ENCODE measurements at regions not wholly inside any gene's neighbourhood (a gene's known extent, or its start where the extent isn't known, plus 50 kb on each side); places are given as distances from the start of the nearest gene placed in this dataset.

- intact Hi-C loops (cut with DNase I), result no loop called here
- DNase-seq, result no peak
Measured at GRCh38 chr15:77818484-77819047, 185.9 kb upstream of the LINGO1 start.

DNA sequence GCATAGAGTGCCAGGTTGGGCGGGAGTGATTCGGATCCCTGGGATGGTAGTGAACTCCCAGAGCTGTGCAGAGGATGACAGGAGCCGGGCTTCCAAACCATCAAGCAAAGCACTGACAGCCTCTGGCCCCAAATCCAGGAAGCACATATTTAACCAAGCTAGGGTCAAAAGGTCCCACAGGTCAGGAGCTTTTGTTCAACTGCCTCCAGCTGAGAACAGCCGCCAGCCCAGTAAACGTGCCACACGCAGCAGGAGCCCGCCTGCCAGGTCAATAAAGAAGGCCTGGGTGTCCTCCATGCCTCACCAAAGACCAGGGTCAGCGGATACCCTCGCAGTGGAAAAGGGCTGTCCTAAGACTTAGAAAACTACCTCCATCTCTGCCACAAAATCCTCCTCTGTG is 184.7 kb upstream of the LINGO1 start:
- intact Hi-C loops (cut with DNase I), result no loop called here
- no peak for DNase-seq

DNA sequence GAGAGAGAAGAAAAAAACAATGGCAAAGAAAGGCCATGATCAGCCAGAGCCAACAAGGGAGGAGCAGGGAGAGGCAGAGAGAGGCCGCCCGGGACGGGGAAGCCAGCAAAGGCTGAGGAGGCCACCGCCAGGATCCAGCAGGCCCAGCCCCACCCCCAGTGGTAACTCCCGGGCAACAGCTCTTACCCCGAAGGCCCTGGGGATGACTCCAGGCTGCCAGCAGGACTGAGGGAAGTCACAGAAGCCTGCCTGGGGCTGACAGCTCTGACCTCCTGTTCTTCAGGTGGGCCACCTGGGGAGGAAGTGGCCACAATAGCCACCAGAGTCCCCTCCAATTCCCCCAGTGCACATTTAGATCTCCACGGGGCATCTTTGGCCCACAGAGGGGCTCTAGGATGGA is 184.3 kb upstream of the LINGO1 start:
- DNase-seq, result no peak
- intact Hi-C loops (cut with DNase I), result no loop called here

GRCh38 chr15:77815015-77815414 is 182.3 kb upstream of the LINGO1 start:
- no peak for DNase-seq
- intact Hi-C loops (cut with DNase I), result no loop called here

DNA sequence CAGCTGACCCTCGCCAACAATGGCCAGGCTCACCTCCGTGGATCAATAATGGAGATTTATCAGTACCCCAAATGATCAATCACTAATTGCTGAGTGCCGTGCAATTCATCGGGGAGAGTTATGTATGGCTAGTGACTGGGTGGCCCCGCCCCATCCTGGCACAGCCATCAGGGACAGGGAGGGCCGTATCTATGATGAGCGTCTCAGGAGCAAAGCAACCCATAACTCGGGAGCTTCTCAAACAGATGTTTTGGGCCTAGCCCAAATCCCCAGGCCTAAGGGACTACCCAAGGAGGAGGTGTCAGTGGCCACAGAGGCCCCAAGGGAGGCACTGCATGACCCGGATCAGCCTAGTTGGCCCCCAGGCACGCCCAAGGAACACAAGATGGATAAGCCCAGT is 180.0 kb upstream of the LINGO1 start:
- no peak for DNase-seq
- intact Hi-C loops (cut with DNase I), result no loop called here

- no peak for DNase-seq
- intact Hi-C loops (cut with DNase I), result no loop called here
Measured at GRCh38 chr15:77811270-77811669, 178.6 kb upstream of the LINGO1 start.

- DNase-seq, result no peak
- intact Hi-C loops (cut with DNase I), result no loop called here
Measured at GRCh38 chr15:77810130-77810571, 177.4 kb upstream of the LINGO1 start.

DNA sequence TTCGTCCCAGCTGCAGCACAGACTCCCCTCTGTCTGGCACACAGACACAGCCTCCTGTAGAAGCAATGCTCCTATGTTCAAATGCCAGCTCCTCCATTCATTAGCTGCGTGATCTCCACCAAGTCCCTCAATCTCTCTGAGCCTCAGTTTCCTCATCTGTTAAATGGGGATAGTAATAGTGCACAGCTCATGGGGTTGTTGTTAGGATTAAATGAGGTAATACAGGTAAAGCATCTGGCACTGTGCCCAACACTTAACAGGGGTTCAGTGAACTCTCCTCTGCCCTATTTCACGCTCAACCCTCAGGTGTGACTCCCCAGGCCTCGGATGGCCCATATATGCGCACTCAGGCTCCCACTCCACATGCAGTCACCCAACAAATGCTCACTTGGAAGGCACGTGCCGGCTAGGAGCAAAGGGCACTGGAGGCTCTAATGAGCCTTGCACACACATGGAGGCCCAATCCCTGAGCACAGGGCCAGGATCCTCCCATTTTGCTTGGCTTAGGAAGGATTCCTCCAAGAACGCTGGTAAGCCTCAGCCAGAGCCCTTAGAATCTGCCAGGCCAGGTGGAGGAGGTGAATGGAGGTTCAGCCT is 176.0 kb upstream of the LINGO1 start:
- intact Hi-C loops (cut with DNase I), result no loop called here

DNA sequence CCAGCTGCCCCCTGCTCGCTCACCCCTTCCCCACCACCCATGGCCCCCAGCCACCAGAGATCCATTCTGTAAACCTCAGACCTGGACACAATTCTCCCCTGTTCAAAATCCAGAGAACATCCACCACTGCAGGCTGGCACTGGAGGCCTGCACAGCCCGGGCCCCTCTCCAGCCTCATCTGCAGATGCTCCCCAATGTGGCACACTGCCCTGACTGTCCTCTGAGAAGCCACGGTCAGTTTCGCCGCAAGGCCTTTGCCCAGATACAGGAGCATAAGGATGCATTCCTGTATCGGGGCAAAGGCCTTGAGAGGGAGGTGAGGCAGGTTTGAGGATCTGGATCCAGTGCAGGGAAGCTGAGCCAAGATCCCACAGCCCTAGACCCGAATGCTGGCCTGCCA is 175.4 kb upstream of the LINGO1 start:
- DNase-seq, result peak; percentile 38 to 86 (median 72)
- intact Hi-C loops (cut with DNase I), result no loop called here

More for the DNA sequence above, 176.0 kb upstream of the LINGO1 start:
- no peak for DNase-seq

- no peak for DNase-seq
- intact Hi-C loops (cut with DNase I), result no loop called here
Measured at GRCh38 chr15:77807611-77808010, 174.9 kb upstream of the LINGO1 start.

DNA sequence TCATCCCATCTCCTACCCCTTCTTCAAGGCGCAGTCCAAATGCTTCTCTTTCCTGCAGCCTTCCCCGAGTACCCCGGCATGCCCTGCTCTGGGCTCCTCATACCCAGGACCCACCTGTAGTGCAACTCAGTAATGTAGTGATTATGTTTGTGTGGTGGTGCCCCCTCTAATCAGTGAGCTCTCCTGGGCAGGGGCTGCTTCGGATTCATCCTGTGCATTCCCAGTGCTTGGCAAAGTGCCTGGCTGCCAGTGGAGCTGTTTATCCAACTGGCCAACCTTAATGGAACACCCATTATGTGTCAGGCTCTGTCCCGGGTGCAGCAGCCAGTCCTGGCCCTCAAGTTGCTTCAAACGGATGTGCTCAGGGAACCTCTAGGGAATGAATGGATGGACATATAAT is 174.4 kb upstream of the LINGO1 start:
- DNase-seq, result peak in 2 of 42 donors; percentile 9 to 15
- intact Hi-C loops (cut with DNase I), result no loop called here

GRCh38 chr15:77804210-77804609 is 171.5 kb upstream of the LINGO1 start:
- intact Hi-C loops (cut with DNase I), result no loop called here
- DNase-seq, result no peak

- no peak for DNase-seq
- intact Hi-C loops (cut with DNase I), result no loop called here
Measured at GRCh38 chr15:77803487-77803886, 170.8 kb upstream of the LINGO1 start.

DNA sequence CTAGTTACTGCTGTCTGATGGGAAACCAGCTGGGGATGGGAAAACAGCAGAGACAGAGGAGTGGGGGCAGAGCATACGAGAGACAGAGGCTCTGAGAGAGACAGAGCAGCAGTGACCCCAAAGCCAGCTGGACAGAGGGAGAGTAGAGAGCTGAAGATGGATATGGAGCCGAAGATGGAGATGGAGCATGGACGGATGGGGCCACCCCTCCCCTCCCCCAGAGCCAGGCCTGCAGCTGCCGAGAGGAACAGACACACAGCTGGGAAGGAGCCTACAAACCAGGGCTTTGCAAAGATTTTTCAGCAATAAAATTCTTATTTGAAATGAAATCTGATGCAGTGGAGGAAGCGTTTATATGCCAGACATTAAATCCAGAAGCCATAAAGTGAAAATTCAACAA is 167.6 kb upstream of the LINGO1 start:
- intact Hi-C loops (cut with DNase I), result no loop called here
- no peak for DNase-seq

GRCh38 chr15:77798847-77799246 is 166.1 kb upstream of the LINGO1 start:
- DNase-seq, result no peak
- intact Hi-C loops (cut with DNase I), result no loop called here

DNA sequence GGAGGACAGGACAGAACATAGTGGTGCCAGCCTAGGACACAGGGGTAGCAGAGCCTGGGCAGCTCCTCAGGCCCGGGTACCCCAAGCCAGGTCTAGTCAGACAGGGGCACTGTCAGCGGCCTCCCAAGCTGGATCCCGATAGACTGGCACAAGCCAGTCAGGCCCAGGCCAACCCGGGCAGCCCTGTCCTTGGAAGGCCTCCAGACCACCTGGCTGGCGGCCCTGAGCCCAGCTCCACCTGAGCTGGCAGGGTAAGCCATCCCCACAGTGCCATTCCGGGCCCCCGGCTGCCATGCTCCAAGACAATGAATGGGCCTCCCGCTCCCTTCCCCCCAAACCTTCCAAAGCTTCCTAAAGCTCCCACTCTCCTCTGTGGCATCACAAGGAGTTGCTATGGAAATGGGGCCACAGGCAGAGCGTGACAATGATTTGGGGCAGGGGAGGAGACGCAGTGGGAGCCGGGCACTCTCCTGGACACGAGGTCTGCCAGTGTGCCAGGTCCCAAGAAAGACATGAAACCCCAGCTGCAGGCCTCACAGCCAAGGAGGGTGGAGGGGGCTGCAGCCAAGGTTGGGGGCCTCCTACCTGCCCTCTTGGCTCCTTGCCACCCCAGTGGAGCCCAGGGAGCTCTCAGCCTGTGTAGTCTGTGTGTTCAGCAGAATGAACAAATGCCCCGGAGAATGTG is 165.6 kb upstream of the LINGO1 start:
- intact Hi-C loops (cut with DNase I), result no loop called here
- DNase-seq, result peak in 2 of 42 donors; percentile 7 to 29

DNA sequence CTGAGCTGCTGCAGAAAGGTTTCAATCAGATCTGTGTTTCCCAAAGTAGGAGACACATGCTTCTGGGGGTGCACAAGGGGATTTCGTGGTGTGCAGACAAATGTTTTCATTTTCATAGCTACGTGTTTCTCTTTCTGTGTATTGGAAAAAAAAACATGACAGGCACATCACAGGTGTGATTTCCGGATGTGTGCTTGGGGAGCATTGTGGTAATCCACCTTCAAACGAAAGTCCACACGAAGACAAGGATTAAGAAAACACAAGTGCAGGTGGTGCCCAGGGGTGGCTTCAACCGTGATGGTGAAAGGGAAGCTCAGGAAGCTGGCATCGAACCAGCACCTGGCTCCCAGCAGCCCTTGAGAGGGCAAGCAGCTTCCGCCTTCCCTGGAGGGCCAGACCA is 164.6 kb upstream of the LINGO1 start:
- intact Hi-C loops (cut with DNase I), result no loop called here
- DNase-seq, result no peak

GRCh38 chr15:77796046-77796729 is 163.5 kb upstream of the LINGO1 start:
- no peak for DNase-seq

GRCh38 chr15:77795446-77795845 is 162.7 kb upstream of the LINGO1 start:
- DNase-seq, result no peak
- intact Hi-C loops (cut with DNase I), result no loop called here

More at GRCh38 chr15:77796046-77796729, 163.5 kb upstream of the LINGO1 start:
- intact Hi-C loops (cut with DNase I), result no loop called here

GRCh38 chr15:77791941-77792340 is 159.2 kb upstream of the LINGO1 start:
- intact Hi-C loops (cut with DNase I), result no loop called here
- DNase-seq, result no peak

Data from head of caudate nucleus (tissue), 42 donors.